Fibroblast of villous mesenchyme (primary cell): ENCODE measurements at regions not wholly inside any gene's neighbourhood (a gene's known extent, or its start where the extent isn't known, plus 50 kb on each side); places are given as distances from the start of the nearest gene placed in this dataset.
"Not testable (repeated sequence)": the region's sequence is repeated elsewhere in the genome, so short reads cannot be mapped to it uniquely, and the experiment has no call there.

ENCODE experiments used
- DNase-seq: peaks from one replicate; pipeline ENCODE4 v3.0.0-alpha.2; 2010; ENCODE audit warnings: low read depth
- H3K4me3 ChIP-seq: 2 replicates; pipeline ENCODE4 v1.5.1; 2011; ENCODE audit warnings: low read depth, mild to moderate bottlenecking, low read length
- TF ChIP-seq, protein P1 (sequence below): IDR thresholded peaks from 2 replicates; pipeline ENCODE4 v1.5.1; 2012; ENCODE audit warnings: low read depth, mild to moderate bottlenecking, low read length; ENCODE audit not compliant: insufficient read depth

GRCh38 chr1:217133092-217133491 lies 409.9 kb upstream of the ESRRG start:
- DNase-seq, result no peak
- no peak overlapping the region for H3K4me3 ChIP-seq
- TF ChIP-seq, protein P1, sequence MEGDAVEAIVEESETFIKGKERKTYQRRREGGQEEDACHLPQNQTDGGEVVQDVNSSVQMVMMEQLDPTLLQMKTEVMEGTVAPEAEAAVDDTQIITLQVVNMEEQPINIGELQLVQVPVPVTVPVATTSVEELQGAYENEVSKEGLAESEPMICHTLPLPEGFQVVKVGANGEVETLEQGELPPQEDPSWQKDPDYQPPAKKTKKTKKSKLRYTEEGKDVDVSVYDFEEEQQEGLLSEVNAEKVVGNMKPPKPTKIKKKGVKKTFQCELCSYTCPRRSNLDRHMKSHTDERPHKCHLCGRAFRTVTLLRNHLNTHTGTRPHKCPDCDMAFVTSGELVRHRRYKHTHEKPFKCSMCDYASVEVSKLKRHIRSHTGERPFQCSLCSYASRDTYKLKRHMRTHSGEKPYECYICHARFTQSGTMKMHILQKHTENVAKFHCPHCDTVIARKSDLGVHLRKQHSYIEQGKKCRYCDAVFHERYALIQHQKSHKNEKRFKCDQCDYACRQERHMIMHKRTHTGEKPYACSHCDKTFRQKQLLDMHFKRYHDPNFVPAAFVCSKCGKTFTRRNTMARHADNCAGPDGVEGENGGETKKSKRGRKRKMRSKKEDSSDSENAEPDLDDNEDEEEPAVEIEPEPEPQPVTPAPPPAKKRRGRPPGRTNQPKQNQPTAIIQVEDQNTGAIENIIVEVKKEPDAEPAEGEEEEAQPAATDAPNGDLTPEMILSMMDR, result no peak

- DNase-seq, result not testable (repeated sequence)
Observed at GRCh38 chr1:217123340-217123739, 400.1 kb upstream of the ESRRG start.

GRCh38 chr1:217117973-217118465 lies 394.8 kb upstream of the ESRRG start:
- H3K4me3 ChIP-seq, result no peak overlapping the region
- DNase-seq, result no peak
- TF ChIP-seq, protein P1, result no peak

More at GRCh38 chr1:217123340-217123739, 400.1 kb upstream of the ESRRG start:
- H3K4me3 ChIP-seq, result not testable (repeated sequence)

DNA sequence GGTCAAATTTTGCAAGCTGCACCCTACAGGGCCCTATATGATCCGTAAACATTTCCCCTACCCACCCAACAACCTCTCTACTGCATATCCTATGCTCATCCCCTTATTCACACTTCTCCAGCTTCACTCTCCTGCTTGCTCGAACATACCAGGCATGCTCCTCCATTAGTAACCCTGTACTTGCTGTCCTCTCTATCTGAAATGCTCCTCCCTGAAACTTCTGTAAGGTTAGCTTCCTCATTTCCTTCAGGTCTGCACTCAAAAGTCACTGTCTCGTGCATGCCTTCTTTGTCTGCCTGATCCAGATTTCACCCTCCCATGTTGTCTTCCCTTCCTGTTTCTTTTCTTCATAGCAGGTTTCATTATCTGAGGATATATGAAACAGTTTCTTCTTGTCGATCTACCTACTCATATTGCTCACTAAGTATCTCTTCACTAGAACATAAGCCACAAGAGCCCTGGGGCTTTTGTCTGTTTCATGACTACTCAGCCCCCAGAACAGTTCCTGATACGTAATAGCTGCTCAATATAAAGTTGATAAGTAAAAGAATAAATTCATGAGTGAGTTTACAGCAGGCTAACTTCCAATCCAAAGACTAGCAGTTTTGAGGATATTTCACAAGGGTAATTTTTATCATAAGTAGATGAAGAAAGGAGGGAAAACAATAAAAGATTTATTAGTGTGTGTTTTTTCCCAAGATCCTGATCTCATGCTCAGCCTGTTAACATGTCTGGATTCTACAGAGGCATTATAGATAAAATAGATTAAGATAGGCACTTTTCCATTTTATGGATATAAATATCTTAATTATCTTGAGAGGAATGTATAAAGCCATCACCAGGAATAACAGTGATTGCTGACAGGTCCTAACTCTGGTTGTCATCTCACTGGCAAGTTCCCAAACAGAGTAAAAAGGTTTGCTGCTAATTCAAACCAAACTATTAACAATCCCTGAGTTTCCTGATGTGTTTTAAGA lies 392.5 kb upstream of the ESRRG start:
- DNase-seq, result no peak
- TF ChIP-seq, protein P1, result no peak

GRCh38 chr1:217109928-217110327 lies 386.7 kb upstream of the ESRRG start:
- no peak for DNase-seq
- TF ChIP-seq, protein P1, result no peak

More for the DNA sequence above, 392.5 kb upstream of the ESRRG start:
- H3K4me3 ChIP-seq, result no peak overlapping the region

GRCh38 chr1:217106231-217106901 lies 383.1 kb upstream of the ESRRG start:
- TF ChIP-seq, protein P1, result no peak
- H3K4me3 ChIP-seq, result no peak overlapping the region
- DNase-seq, result no peak

More at GRCh38 chr1:217109928-217110327, 386.7 kb upstream of the ESRRG start:
- H3K4me3 ChIP-seq, result no peak overlapping the region

DNA sequence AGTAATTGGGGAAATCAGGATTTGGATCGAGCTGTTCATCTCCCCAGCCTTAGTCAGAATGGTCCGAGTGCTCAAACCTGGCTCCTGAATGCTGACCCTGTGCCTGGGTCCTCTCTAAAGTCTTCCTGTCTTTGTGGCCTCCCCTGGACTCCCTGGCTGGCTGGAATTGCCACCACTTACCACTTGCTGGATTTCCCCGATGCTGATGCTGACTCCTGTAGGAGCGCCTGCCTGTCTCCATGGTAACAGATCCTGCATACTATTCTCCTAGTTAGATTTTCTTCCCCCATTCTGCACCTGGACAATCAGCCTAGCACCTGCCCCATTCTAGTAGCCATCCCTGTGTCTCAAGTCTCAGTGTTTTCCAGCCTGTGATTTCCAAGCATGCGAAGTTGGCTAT lies 382.2 kb upstream of the ESRRG start:
- TF ChIP-seq, protein P1, result no peak
- no peak overlapping the region for H3K4me3 ChIP-seq
- DNase-seq, result no peak
